Endometrium (tissue), 2 donors: ENCODE measurements at regions not wholly inside any gene's neighbourhood (a gene's known extent, or its start where the extent isn't known, plus 50 kb on each side); places are given as distances from the start of the nearest gene placed in this dataset.
A peak's percentile ranks its signal among the peaks of the same experiment; 100 is the strongest.

ENCODE experiments used
- FAIRE-seq: peaks from 2 replicates; lab custom pipeline; 2012; peaks lifted over from hg19 to GRCh38; lab: Jason Lieb, UNC
- donor health status: control.
- donor health status: control.

GRCh38 chr2:5842326-5842725 lies 150.1 kb downstream of the SOX11 start:
- no peak for FAIRE-seq

GRCh38 chr2:5845798-5846330 lies 153.7 kb downstream of the SOX11 start:
- no peak for FAIRE-seq

GRCh38 chr2:5846881-5847280 lies 154.7 kb downstream of the SOX11 start:
- no peak for FAIRE-seq

- FAIRE-seq, result no peak
Measured at GRCh38 chr2:5849562-5849961, 157.4 kb downstream of the SOX11 start.

GRCh38 chr2:5851410-5851809 lies 159.2 kb downstream of the SOX11 start:
- no peak for FAIRE-seq

- no peak for FAIRE-seq
Measured at GRCh38 chr2:5854797-5855196, 162.6 kb downstream of the SOX11 start.

- no peak for FAIRE-seq
Measured at GRCh38 chr2:5867056-5867455, 174.9 kb downstream of the SOX11 start.

- FAIRE-seq, result no peak
Measured at GRCh38 chr2:5868931-5869330, 176.7 kb downstream of the SOX11 start.

GRCh38 chr2:5869936-5870335 lies 177.8 kb downstream of the SOX11 start:
- FAIRE-seq, result no peak

GRCh38 chr2:5877360-5877759 lies 185.2 kb downstream of the SOX11 start:
- FAIRE-seq, result no peak

GRCh38 chr2:5885451-5886173 lies 193.4 kb downstream of the SOX11 start:
- no peak for FAIRE-seq

GRCh38 chr2:5886462-5886861 lies 194.3 kb downstream of the SOX11 start:
- FAIRE-seq, result no peak

GRCh38 chr2:5888126-5888525 lies 195.9 kb downstream of the SOX11 start:
- peak; percentile 57 for FAIRE-seq

- no peak for FAIRE-seq
Measured at GRCh38 chr2:5889519-5889918, 197.3 kb downstream of the SOX11 start.

- FAIRE-seq, result no peak
Measured at GRCh38 chr2:5894355-5894754, 202.2 kb downstream of the SOX11 start.

- no peak for FAIRE-seq
Measured at GRCh38 chr2:5895284-5895683, 203.1 kb downstream of the SOX11 start.

GRCh38 chr2:5897249-5897648 lies 205.1 kb downstream of the SOX11 start:
- FAIRE-seq, result no peak

- FAIRE-seq, result no peak
Measured at GRCh38 chr2:5898667-5899066, 206.5 kb downstream of the SOX11 start.

GRCh38 chr2:5905661-5906060 lies 213.5 kb downstream of the SOX11 start:
- no peak for FAIRE-seq

- FAIRE-seq, result no peak
Measured at GRCh38 chr2:5908071-5908470, 215.9 kb downstream of the SOX11 start.

- FAIRE-seq, result no peak
Measured at GRCh38 chr2:5911718-5912117, 219.5 kb downstream of the SOX11 start.

- FAIRE-seq, result no peak
Measured at GRCh38 chr2:5913711-5914395, 221.7 kb downstream of the SOX11 start.

- FAIRE-seq, result no peak
Measured at GRCh38 chr2:5914811-5915611, 222.8 kb downstream of the SOX11 start.
